LNCaP clone FGC (cell line): ENCODE measurements at regions not wholly inside any gene's neighbourhood (a gene's known extent, or its start where the extent isn't known, plus 50 kb on each side); places are given as distances from the start of the nearest gene placed in this dataset.

Experiments used
- DNase-seq: peaks from one replicate; pipeline ENCODE4 v3.0.0-alpha.2; 2011; ENCODE audit warnings: low read depth
- H3K4me3 ChIP-seq: 2 replicates; pipeline ENCODE4 v1.5.1; 2011; ENCODE audit warnings: mild to moderate bottlenecking, low read depth, low read length, control low read depth
- TF ChIP-seq, protein P1 (sequence below): IDR thresholded peaks from 2 replicates; pipeline ENCODE4 v1.5.1; 2012; ENCODE audit warnings: mild to moderate bottlenecking; ENCODE audit not compliant: control insufficient read depth, insufficient read depth; ENCODE audit errors: extremely low read depth

- H3K4me3 ChIP-seq, result no peak overlapping the region
- TF ChIP-seq, protein P1, sequence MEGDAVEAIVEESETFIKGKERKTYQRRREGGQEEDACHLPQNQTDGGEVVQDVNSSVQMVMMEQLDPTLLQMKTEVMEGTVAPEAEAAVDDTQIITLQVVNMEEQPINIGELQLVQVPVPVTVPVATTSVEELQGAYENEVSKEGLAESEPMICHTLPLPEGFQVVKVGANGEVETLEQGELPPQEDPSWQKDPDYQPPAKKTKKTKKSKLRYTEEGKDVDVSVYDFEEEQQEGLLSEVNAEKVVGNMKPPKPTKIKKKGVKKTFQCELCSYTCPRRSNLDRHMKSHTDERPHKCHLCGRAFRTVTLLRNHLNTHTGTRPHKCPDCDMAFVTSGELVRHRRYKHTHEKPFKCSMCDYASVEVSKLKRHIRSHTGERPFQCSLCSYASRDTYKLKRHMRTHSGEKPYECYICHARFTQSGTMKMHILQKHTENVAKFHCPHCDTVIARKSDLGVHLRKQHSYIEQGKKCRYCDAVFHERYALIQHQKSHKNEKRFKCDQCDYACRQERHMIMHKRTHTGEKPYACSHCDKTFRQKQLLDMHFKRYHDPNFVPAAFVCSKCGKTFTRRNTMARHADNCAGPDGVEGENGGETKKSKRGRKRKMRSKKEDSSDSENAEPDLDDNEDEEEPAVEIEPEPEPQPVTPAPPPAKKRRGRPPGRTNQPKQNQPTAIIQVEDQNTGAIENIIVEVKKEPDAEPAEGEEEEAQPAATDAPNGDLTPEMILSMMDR, result no peak
- DNase-seq, result no peak
Observed at GRCh38 chr3:160103397-160103796, 114.8 kb downstream of the IL12A start.

GRCh38 chr3:160105907-160106584 lies 117.4 kb downstream of the IL12A start:
- no peak for DNase-seq
- TF ChIP-seq, protein P1, result no peak
- H3K4me3 ChIP-seq, result no peak overlapping the region

- no peak overlapping the region for H3K4me3 ChIP-seq
- no peak for DNase-seq
- TF ChIP-seq, protein P1, result no peak
Observed at GRCh38 chr3:160106905-160107861, 118.0 kb upstream of the C3orf80 start.

DNA sequence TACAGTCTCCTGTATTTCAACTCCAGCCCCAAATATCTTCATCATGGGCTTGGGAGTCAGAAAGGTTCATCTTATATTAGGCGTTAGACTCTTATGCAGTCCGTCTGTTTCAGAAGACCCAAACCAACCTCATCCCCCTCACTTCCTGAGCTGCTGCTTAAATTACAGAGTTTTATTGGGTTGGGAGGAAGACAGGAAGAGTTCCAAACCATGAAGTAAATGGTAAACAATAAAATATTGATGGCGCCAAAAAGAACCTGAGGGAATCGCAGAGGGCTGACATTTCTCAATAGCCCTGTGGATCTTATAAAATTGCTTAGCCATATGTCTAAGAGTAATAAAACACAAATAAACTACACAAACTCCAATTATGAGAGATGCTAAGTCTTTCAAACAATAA lies 116.9 kb upstream of the C3orf80 start:
- peak; percentile 63 for DNase-seq
- TF ChIP-seq, protein P1, result no peak
- H3K4me3 ChIP-seq, result no peak overlapping the region

DNA sequence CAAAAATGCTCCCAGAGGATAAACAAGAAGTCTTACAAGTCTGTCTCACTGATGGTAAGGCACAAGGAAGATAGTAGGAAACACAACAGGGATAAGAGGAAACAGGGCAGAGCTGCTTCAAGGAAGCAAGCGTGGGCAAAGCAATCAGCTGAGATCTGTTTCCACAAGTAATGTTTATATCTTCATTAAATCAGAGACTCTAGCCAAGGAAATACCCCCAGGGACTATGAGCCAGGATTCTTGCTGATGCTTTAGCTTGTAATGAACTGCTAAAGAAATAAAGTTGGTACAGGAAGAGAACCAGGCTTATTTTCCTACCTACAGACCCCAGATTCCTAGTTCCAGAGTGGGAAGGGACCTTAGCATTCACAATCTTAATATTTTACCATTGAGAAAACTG lies 112.7 kb upstream of the C3orf80 start:
- TF ChIP-seq, protein P1, result no peak
- H3K4me3 ChIP-seq, result no peak overlapping the region

GRCh38 chr3:160112996-160113395 lies 112.2 kb upstream of the C3orf80 start:
- TF ChIP-seq, protein P1, result no peak
- no peak for DNase-seq
- H3K4me3 ChIP-seq, result no peak overlapping the region

More for the DNA sequence above, 112.7 kb upstream of the C3orf80 start:
- no peak for DNase-seq
